K562 (cell line): ENCODE measurements at regions not wholly inside any gene's neighbourhood (a gene's known extent, or its start where the extent isn't known, plus 50 kb on each side); places are given as distances from the start of the nearest gene placed in this dataset.

ENCODE experiments used
- ZNF384 ChIP-seq: IDR thresholded peaks from 2 replicates; pipeline ENCODE4 v1.6.1; 2012; ENCODE audit warnings: low read depth, low read length, improper control_type of control experiment
- ZNF764 ChIP-seq: fragments of 250-450 bp; sonication (Bioruptor Pico); IDR thresholded peaks from 2 replicates; pipeline ENCODE4 v1.4.0; 2020; ENCODE audit warnings: low read depth, mild to moderate bottlenecking, moderate library complexity
- TF ChIP-seq, protein P1 (sequence below), 3 experiments: IDR thresholded peaks in 2 of 3; conservative IDR thresholded peaks in 1 of 3; 2 replicates each; pipeline ENCODE4 v1.5.1; 2011 to 2012; ENCODE audit warnings: low read length in 3 of 3, mild to moderate bottlenecking in 3 of 3, control low read depth in 2 of 3, improper control_type of control experiment in 1 of 3, inconsistent platforms in 1 of 3, low read depth in 1 of 3, mixed read lengths in 1 of 3, moderate library complexity in 1 of 3; ENCODE audit not compliant: insufficient read depth in 2 of 3
- TF ChIP-seq, protein P2 (sequence below): fragments of 450-650 bp; formaldehyde crosslinking; IDR thresholded peaks from 2 replicates; pipeline ENCODE4 v1.4.0; 2020; ENCODE audit warnings: mild to moderate bottlenecking, moderate library complexity
- TF ChIP-seq, protein P3 (sequence below): IDR thresholded peaks from 2 replicates; pipeline ENCODE4 v1.6.1; 2012; ENCODE audit warnings: low read depth, low read length, improper control_type of control experiment, borderline replicate concordance
- TF ChIP-seq, protein P4 (sequence below): IDR thresholded peaks from 2 replicates; pipeline ENCODE4 v1.6.1; 2016; ENCODE audit warnings: missing genetic modification characterization, missing compliant biosample characterization

DNA sequence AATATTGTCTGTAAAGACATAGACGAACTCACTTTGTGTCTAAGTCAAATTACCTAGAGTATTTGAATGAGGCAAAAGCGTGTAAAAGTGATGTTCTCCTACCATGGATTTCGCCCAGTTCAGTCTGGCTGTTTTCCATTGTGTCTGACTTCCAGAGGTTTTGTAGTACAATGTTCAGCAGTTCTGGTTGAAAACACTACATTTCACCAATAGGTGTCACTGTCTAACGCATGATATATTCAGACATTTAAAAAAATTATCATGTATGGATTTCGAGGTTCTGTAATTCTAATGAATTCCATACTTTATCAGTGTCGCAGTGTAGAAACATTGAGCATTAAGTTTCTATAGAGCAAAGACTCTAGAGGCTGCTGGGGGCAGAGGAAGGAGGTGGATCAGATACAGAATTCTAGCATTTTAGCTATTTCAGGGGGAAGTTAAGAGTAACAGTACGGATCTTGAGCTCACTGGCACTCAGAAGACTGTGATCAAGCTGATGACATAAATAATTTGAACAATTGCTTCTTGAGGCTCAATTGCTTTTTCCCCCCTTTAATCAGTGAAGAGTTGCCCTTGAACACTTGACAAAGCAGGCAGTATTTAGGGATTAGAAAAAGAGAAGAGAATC lies 196.9 kb upstream of the RHOBTB1 start (continued):
- TF ChIP-seq, protein P1, sequence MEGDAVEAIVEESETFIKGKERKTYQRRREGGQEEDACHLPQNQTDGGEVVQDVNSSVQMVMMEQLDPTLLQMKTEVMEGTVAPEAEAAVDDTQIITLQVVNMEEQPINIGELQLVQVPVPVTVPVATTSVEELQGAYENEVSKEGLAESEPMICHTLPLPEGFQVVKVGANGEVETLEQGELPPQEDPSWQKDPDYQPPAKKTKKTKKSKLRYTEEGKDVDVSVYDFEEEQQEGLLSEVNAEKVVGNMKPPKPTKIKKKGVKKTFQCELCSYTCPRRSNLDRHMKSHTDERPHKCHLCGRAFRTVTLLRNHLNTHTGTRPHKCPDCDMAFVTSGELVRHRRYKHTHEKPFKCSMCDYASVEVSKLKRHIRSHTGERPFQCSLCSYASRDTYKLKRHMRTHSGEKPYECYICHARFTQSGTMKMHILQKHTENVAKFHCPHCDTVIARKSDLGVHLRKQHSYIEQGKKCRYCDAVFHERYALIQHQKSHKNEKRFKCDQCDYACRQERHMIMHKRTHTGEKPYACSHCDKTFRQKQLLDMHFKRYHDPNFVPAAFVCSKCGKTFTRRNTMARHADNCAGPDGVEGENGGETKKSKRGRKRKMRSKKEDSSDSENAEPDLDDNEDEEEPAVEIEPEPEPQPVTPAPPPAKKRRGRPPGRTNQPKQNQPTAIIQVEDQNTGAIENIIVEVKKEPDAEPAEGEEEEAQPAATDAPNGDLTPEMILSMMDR (IDR thresholded peaks at IDR 0.05 in 2 of 3, conservative IDR thresholded peaks at IDR 0.05 in 1 of 3; ENCODE audit: insufficient read depth in 2 of 3, low read depth in 1 of 3, low read length in 3 of 3), result peak; percentile 52 to 79 (median 67); a peak in 5 of 6 replicates
- TF ChIP-seq, protein P2, sequence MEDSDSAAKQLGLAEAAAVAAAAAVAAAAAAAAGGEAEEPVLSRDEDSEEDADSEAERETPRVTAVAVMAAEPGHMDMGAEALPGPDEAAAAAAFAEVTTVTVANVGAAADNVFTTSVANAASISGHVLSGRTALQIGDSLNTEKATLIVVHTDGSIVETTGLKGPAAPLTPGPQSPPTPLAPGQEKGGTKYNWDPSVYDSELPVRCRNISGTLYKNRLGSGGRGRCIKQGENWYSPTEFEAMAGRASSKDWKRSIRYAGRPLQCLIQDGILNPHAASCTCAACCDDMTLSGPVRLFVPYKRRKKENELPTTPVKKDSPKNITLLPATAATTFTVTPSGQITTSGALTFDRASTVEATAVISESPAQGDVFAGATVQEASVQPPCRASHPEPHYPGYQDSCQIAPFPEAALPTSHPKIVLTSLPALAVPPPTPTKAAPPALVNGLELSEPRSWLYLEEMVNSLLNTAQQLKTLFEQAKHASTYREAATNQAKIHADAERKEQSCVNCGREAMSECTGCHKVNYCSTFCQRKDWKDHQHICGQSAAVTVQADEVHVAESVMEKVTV, result peak; percentile 52
- TF ChIP-seq ZNF764, result 0 out of 2 replicates have a peak, but pooled peaks have one; percentile 27
- TF ChIP-seq, protein P3, sequence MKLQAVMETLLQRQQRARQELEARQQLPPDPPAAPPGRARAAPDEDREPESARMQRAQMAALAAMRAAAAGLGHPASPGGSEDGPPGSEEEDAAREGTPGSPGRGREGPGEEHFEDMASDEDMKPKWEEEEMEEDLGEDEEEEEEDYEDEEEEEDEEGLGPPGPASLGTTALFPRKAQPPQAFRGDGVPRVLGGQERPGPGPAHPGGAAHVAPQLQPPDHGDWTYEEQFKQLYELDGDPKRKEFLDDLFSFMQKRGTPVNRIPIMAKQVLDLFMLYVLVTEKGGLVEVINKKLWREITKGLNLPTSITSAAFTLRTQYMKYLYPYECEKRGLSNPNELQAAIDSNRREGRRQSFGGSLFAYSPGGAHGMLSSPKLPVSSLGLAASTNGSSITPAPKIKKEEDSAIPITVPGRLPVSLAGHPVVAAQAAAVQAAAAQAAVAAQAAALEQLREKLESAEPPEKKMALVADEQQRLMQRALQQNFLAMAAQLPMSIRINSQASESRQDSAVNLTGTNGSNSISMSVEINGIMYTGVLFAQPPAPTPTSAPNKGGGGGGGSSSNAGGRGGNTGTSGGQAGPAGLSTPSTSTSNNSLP, result 0 out of 2 replicates have a peak, but pooled peaks have one; percentile 37
- TF ChIP-seq, protein P4, sequence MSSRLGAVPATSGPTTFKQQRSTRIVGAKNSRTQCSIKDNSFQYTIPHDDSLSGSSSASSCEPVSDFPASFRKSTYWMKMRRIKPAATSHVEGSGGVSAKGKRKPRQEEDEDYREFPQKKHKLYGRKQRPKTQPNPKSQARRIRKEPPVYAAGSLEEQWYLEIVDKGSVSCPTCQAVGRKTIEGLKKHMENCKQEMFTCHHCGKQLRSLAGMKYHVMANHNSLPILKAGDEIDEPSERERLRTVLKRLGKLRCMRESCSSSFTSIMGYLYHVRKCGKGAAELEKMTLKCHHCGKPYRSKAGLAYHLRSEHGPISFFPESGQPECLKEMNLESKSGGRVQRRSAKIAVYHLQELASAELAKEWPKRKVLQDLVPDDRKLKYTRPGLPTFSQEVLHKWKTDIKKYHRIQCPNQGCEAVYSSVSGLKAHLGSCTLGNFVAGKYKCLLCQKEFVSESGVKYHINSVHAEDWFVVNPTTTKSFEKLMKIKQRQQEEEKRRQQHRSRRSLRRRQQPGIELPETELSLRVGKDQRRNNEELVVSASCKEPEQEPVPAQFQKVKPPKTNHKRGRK (tag), result 0 out of 2 replicates have a peak, but pooled peaks have one; percentile 43
- TF ChIP-seq ZNF384, result peak; percentile 87
